OCI-LY7 (cell line): ENCODE measurements at regions not wholly inside any gene's neighbourhood (a gene's known extent, or its start where the extent isn't known, plus 50 kb on each side); places are given as distances from the start of the nearest gene placed in this dataset.

ENCODE experiments used
- CTCF ChIP-seq: fragments of 200-600 bp; sonication (generic); conservative IDR thresholded peaks from 2 replicates; pipeline ENCODE4 v1.5.1; 2014; ENCODE audit warnings: mild to moderate bottlenecking, antibody characterized with exemption, low read length, moderate library complexity, mixed read lengths
- EZH2phosphoT487 ChIP-seq: fragments of 200-600 bp; sonication (generic); IDR thresholded peaks from 2 replicates; pipeline ENCODE4 v1.6.1; 2018; ENCODE audit warnings: low read depth, borderline replicate concordance, mild to moderate bottlenecking, mixed run types, antibody characterized with exemption, low read length, moderate library complexity, mixed read lengths

GRCh38 chr10:5588080-5588453 is 63.3 kb downstream of the CALML3 start:
- TF ChIP-seq CTCF, result no peak
- no peak for TF ChIP-seq EZH2phosphoT487
